AG08395 (cell line): ENCODE measurements at regions not wholly inside any gene's neighbourhood (a gene's known extent, or its start where the extent isn't known, plus 50 kb on each side); places are given as distances from the start of the nearest gene placed in this dataset.

Experiments used
- DNase-seq: peaks from one replicate; pipeline ENCODE4 v3.0.0; 2012; ENCODE audit warnings: mixed read lengths, low spot score

DNA sequence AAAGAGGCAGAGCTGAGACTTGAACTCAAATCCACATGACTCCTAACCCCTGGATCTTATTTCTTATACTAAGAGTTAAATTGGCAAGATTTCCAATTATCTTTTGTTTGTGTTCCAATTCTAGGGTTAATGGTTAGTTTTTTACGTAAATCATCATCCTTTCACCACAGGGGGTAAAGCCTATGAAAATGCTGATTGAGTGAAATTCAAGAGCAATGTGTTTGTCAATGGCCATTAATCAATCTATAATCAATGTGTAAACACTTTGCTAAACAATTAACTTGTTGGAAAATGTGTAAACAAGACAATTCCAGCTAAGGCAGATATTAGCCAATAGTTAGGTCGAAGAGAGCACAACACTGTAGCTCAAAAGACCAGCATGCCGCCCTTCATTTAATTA is 376.5 kb upstream of the ACVR2A start:
- no peak for DNase-seq

DNA sequence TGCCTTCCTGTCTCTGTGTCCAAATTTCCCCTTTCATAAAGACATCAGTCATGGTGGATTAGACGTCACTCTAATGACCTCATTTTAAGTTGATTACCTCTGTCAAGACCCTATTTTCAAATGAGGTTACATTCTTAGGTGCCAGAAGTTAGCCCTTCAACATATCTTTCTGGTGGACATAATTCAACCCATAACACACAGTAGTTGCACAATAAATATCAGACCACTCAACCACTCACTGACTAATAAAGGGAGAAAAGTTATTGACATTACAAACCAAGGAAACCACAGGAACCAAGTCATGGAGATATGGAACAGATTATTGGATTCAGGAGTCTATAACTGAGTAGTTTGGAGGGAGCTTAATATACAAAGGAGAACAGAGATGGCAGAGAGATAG is 377.4 kb upstream of the ACVR2A start:
- DNase-seq = no peak

DNA sequence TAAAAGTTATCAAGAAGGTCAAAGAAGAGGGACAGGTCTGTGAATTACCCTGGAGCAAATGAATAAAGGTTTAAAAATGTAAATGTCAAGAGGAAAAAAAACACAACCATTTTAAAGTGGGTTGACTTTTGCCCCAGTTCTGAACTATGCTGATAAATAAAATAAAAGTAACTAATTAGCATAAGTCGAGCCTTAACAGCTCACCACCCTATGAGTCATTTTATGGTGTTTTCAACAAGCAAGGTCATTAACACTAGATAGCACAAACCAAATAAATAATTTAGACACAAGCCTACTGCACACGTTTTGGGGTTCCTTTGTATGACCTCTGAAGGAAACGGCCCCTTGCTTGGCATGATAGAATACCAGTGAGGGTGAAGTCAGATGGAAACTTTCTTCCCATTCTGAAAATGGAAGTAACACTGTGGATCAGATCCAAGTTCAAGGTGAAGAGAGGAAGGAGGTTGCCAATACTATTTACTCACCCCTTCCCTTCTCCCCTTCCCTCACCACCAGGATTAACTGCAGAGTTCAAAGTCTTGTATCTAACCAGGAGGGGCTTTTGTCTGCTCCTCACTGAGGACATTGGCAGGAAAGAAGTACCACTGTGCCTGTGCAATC is 380.0 kb upstream of the ACVR2A start:
- DNase-seq = no peak

DNA sequence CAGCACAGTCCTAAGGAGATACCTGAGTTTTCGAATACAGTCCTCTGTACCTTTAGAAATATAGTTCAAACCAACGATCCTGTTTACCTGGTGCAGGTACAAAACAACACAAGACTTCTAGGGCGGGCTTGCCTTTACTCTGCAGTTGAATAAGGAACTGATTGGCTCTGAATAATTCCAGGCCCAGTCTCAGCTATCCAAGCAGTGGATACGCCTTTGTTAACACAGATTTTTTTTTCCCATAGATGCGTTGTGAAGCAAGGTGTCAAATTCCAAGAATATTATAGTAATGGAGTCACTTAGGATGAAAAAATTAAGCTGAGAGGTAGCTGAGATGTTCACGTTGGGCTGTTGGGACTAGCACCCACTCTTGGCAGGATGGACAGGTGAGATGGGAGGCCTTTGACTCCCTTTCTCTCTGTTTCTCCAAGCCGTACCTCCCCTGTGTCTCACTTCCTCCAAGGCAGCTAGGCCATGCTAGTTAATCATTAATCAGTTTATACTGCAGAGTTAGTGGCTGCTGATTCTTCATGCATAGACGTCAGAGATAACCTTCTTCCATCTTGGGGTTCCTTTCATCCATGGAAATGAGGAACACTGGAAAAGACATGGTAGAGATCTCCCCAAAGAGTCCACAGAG is 380.8 kb upstream of the ACVR2A start:
- no peak for DNase-seq

DNA sequence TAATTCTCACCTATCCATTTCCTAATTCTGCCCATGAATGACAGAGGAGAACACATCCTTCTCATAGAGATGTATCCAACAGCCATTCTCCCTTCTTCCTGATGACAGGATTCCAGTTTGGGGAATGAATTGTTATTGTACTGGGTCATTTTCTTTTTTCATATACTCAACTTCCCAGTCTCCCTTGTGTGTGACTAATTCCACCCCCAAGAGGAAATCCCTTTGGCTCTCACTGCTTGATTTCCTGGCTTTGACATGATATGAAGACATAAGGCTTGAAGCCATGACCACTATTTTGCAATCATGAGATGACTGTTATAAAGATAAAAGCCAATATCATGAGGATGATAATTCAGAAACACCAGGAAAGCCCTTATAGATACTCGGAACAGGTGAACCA is 384.7 kb upstream of the ACVR2A start:
- DNase-seq = peak; percentile 24

DNA sequence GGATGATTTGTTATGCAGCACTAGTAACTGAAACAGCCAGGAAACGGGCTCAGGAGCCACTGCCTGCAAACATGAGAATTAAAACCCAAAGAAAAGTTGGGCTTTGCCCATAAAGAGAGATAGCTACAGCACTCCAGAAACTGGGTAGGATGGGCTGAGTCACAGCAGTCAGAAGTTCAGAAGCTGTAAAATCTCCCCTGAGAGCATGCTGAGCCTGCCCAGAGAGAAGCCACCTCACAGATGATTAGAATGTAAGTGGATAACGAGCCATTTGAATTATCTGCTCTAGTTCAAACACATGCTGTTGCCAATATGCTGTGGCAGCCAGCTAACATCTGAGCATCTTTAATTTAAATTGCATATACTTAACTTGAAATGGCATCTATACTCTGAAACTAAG is 388.1 kb upstream of the ACVR2A start:
- DNase-seq = peak; percentile 30

DNA sequence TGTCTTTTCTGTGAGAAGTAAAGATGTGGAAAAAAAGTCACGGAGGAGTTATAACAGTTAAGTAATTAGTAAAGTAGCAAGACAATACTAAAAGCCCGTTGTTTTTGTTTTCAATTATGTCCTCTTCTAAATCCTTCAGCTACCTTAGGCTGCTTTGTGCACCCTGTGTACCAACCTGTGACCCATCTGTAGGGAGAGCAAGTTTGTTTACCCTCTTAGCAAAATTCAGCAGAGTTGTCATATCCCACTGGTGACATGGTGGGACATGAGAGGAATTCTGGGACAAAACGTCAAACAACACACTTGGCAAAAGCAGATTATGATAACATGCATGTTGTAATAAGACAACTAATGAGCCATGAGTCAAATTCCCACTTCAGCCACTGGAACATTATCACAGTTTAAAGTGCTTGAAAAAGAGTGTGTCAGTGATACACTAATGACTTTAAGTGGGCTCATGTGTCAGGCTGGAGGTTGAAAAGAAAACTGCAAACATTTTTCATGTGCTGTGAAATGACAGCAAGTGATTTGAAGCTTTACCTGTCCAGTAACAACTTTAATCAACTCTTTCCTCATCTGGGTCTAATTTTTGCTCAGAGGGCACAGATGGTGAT is 392.8 kb upstream of the ACVR2A start:
- no peak for DNase-seq

DNA sequence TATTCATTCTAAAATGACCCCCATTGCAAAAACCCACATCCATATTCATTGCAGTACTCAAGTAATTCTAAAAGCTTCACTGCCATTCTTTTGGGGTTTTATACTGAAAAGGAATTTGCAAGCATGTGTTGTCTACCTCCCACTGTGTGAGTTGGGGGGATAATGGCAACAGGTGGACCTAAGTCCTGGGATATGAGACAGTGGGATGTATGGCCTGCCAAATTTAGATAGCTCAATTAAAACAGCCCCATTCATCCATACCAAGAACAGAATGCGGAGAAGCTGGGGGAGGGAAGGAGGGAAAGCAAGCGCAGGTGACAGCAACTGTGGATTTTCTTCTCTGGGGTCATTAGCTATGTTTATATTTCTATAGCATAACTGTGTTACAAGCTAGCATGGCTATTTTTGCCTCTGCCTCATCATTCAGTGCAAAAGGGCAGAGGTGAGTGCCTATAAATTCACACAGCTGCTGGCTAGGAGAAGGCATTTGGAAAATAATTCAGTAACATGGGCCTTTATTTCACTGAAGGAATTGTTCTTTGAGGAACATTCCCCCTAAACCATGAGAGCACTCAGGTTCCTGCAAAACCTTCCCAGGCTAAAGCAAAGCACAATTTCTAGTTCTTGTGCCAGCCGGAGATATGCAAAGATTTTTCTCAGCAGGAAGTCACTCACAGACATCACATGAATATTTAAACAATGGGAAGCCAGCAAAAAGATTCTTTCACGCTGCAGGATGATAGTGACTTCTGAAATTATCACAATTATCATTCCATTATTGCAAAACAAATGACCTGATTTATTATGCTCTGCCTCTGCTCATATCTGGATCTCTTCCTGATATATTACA is 393.9 kb upstream of the ACVR2A start:
- no peak for DNase-seq

DNA sequence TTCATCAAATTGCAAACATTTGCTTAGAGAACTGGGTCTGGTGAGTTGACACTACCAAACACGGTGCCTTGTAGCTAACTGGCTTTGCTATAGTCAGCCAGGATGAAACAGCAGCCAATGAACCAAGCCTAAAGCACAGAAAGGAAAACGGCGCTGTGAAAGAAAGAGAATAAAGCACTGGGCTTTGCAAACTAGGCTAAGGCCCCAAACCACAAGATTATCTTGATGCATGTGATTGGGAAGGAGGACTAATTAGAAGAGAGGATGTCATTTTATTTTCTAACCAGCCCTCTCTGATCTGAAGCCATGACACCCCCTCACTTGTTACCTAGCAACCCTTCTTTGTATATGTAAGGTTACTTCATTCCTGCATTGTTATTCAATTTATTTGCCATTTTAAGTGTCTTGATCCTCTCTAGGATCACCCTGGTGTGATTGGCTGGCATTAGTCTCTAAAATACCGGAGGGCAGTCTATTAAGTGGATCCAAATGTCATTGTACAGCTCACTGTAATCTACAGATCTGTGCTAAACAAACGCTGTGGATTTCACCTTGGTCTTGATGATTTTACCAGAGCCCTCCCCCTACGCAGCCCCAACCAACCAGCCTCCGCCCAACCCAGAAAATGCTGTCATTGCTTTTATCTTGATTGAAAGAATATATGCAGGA is 395.4 kb upstream of the ACVR2A start:
- DNase-seq = no peak

DNA sequence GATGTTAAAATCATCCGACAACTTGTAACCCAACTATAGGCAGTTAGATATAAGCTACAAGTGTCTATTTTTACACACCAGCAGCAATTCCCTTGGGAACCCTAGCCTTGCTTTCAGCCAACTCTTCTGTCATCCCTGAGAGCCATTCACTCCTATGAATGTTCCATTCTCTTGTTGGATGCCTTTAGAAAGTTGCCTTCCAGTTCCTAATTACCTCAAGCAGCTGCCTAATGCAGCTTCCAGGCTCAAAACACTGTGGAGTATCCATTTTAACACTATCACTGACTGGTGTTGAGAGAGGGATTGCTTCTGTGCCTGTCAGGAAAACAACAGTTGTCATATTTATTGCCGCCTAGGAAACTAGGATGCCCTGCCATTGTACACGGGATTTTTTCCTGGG is 402.0 kb upstream of the ACVR2A start:
- DNase-seq = no peak

DNA sequence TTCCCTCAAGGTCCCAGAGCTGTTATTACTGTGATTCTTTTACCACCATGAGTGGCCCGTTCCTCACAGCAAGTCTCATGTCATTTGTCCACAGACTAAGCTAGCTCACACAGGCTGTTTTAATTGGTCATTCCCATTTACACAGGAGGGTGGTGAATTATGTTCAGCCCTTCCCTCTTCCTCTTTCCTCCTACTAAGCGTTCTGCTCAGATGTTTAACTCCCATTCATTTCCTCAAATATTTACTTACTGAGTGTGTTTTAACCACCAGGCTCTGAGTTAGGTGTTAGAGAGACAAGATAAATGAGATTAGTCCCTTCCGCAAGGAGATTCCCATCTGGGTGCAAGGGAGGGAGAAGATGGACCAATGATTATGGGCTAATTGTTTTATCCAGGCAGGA is 403.6 kb upstream of the ACVR2A start:
- no peak for DNase-seq

DNA sequence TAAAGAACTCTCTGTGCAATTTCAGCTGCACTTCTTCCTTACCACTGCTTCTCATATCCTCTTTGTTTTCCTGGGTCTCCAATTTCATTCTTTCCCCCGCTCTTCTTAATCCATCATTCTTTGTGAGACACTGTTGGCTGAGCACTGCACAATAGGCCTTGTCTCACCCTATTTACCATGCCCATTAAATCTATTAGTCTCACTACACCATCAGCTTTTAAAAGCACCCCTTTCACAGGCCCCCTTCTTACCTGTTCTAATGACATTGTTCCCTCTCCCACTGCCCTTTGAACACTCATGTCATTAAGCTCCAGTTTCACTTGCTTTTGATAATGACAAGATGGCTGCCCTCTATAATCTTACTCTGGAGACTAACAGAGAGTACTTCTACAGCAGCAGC is 404.1 kb upstream of the ACVR2A start:
- no peak for DNase-seq

DNA sequence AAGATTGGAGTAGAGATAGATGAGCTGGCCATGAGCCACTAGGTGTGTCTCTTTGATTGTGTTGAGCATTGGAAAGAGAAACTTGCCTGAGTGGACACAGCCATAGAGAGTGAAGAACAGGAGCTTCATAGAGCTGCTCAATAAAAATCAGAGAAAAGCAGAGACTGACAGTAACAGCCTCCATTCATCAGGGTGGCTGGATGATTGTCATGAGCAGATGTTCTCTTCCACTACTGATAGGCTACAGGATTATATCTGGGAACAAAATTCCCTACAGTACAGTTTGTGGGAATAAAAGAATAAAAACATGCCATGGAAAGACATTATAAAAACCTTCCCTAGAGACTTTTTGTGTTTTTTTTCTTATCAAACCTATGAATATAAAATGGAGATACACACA is 404.8 kb upstream of the ACVR2A start:
- no peak for DNase-seq

DNA sequence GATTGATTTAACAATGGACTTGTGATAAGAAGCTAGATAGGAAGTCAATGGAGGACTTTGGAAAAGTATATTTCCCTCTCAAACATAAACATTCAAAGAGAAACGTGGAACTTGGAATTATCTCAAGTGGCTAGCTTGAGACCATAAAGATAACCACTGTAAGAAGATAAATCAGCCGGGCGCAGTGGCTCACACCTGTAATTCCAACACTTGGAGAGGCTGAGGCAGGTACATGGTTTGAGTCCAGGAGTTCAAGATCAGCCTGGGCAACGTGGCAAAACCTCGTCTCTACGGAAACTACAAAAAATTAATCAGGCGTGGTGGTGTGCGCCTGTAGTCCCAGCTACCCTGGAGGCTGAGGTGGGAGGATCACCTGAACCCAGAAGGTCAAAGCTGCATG is 405.9 kb upstream of the ACVR2A start:
- no peak for DNase-seq

DNA sequence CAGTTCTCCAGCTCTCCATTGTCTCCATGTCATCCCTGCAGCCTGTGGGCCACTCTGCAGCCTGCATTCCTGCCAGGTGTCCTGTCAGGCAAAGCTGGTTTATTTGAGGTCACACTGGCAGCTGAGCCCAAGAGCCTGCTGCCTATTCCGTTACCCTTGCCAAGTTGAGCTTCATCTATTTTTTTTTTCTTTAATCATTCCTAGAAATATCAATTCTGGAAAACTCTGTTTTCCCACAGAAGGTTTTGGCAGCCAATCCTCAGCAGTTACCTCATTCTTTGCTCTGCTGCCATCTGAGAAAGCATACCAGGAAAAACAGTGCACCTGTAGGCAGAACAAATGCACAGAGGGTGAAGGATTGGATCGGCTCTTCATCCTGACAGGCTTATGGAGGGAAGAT is 411.0 kb upstream of the ACVR2A start:
- DNase-seq = no peak

DNA sequence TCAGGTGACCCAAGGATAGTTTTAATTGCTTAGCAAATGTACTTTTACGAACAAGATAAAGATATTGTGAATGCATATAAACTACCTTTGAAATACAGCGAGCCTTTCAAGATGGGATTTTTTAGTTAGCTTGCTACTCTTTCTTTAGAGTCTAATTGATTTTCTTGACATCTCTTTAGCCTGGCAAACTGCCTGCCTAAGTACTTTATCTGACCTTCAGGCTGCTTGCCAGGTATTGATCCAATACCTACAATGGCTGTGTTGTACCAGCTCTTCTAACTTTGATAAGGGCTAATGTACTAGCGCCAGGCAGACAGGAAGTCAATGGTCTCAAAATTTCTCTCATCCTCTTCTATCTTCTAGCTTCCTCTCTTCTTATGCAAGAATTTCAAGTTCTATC is 414.4 kb upstream of the ACVR2A start:
- no peak for DNase-seq

DNA sequence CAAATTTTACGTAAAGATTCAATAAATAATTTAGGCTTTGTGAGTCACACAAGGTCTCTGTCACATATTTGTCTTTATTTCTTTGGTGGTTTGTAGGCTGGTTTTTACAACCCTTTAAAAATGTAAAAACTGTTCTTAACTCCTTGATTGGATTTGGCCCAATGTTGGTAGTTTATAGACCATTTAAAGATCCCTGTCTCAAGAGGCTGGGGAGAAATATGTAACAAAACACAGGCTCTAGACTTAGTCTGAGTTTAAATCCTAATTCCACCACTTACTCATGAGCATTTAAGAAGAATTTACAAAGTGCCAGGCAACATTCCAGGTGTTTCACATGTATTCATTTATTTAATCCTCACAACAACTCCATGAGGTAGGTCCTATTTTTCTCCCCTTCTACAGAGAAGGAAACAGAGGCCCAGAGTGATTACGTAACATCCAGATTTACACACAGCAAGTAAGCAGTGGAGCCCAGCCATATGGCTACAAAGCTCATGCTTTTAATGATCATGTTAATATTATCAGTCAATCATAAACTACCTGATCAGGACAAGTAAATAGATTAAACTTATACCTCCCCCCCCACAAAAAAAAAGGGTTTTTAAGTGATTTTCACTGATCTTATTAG is 416.6 kb upstream of the ACVR2A start:
- no peak for DNase-seq

DNA sequence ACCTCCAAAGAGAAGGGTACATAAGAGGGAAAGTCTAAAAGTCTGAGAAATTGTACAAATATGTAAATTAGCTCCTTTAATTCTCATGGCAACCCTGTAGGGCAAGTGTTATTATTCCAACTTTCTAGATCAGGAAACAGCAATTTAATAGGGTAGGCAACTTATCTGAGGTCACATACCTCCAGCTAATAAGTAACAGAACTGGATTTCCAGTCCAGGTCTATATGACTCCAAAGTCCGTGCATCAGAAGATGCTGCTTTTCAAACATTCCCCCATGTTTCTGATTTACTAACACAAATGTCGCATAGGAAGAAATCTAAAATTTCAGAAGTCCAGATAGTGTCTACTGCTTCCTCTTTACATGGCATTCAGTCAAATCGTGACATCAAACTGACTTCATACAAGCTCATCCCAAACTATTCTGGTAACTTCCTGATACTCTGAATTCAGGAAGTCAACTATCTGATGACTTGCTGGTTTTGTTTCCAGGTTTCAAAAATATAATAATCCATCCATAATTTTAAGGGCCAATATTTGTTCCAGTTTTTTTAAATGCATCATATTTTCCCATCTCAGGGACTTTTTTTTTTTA is 419.3 kb upstream of the ACVR2A start:
- no peak for DNase-seq

DNA sequence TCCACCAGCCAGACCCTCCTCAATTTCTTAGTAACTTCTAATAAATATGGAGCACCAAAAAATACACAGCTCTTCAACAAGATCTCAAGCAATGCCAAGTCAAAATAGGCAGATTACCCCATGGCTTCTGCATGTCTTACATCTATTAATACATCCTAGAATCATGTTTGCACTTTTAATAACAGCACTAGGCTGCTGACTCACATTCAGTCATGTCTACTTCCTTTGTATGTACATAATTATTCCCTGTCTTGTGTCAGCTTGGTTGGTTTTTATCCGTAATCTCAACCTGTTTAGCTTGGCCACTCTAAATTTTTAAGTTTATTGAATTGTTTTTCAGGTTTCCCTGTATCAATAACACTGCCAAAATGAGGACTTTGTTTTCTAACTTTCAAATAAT is 420.1 kb upstream of the ACVR2A start:
- no peak for DNase-seq

DNA sequence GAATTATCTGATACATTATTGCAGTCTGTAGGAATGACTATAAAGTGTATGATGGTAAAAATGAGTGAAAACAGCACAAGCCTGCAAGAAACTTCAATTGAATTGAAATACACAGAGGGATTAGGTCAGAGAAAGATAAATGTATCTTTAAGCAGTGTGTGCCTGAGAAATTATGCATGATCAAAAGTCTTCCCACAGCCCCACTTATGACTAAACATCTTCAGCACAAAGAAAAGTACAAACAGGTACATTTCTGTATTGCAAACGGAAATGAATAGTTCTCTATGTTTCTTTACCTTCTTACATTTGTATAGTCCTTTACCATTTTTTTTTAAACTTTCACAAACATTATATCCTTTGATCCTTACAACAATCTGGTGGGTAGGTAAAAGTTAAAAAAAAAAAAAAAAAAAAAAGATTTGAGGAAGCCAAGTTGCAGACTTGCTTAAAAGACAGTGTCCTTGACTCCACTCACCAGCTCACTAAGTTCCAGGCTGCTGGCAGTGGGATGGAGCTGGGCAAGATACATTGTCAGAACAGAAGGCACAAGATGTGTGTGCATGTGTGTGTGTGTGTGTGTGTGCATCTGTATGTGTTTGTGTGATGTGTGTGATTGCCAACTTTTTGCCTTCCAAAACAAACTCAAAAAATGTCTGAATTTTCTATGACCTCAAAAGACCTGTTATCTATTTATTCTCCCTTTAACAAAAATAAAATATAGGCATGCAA is 423.7 kb upstream of the ACVR2A start:
- no peak for DNase-seq

DNA sequence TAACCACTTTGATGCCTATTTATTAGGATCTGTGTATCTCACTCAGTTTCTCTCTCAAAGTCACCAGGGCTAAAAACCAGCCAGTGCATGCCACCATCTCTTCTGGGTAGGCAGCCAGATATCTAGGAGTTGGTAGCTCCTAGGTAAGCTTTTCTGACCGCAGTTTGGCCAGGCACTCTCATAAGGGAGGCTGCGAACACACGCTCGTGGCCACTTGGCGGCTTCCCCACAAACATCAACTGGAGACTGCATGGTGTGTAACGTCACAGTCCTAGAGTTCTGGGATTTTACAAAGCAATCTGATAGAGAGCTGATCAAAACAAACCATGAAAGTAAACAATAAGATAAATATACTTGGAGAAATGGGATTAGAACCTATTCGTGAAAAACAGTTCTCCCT is 424.3 kb upstream of the ACVR2A start:
- DNase-seq = no peak
